HuH-7.5 (cell line): ENCODE measurements at regions not wholly inside any gene's neighbourhood (a gene's known extent, or its start where the extent isn't known, plus 50 kb on each side); places are given as distances from the start of the nearest gene placed in this dataset.
"Not testable (repeated sequence)": the region's sequence is repeated elsewhere in the genome, so short reads cannot be mapped to it uniquely, and the experiment has no call there.

Experiments
- DNase-seq: peaks from one replicate; pipeline ENCODE4 v3.0.0; 2011; ENCODE audit warnings: low spot score

GRCh38 chr10:131363416-131363815 is 51.9 kb upstream of the TCERG1L start:
- no peak for DNase-seq

GRCh38 chr10:131371571-131371970 is 60.0 kb upstream of the TCERG1L start:
- no peak for DNase-seq

GRCh38 chr10:131381576-131381975 is 70.1 kb upstream of the TCERG1L start:
- no peak for DNase-seq

- DNase-seq: not testable (repeated sequence)
These were observed 73.8 kb upstream of the TCERG1L start for GRCh38 chr10:131385161-131385872.

GRCh38 chr10:131387018-131387529 is 75.6 kb upstream of the TCERG1L start:
- no peak for DNase-seq

GRCh38 chr10:131391936-131392335 is 80.4 kb upstream of the TCERG1L start:
- no peak for DNase-seq

- no peak for DNase-seq
These were observed 84.9 kb upstream of the TCERG1L start for GRCh38 chr10:131396121-131397050.

GRCh38 chr10:131398166-131398565 is 86.6 kb upstream of the TCERG1L start:
- no peak for DNase-seq

- DNase-seq: no peak
These were observed 88.5 kb upstream of the TCERG1L start for GRCh38 chr10:131399981-131400380.

- no peak for DNase-seq
These were observed 89.0 kb upstream of the TCERG1L start for GRCh38 chr10:131400513-131400912.

GRCh38 chr10:131402771-131403650 is 91.5 kb upstream of the TCERG1L start:
- no peak for DNase-seq

- no peak for DNase-seq
These were observed 92.4 kb upstream of the TCERG1L start for GRCh38 chr10:131403936-131404335.

- no peak for DNase-seq
These were observed 93.4 kb upstream of the TCERG1L start for GRCh38 chr10:131404886-131405285.

- no peak for DNase-seq
These were observed 95.3 kb upstream of the TCERG1L start for GRCh38 chr10:131406676-131407392.

- DNase-seq: no peak
These were observed 107.2 kb upstream of the TCERG1L start for GRCh38 chr10:131418681-131419080.

GRCh38 chr10:131419797-131420196 is 108.3 kb upstream of the TCERG1L start:
- DNase-seq: no peak

GRCh38 chr10:131420867-131421266 is 109.3 kb upstream of the TCERG1L start:
- no peak for DNase-seq

- no peak for DNase-seq
These were observed 109.9 kb upstream of the TCERG1L start for GRCh38 chr10:131421381-131421780.

GRCh38 chr10:131422731-131423130 is 111.2 kb upstream of the TCERG1L start:
- DNase-seq: no peak

- DNase-seq: no peak
These were observed 112.5 kb upstream of the TCERG1L start for GRCh38 chr10:131424053-131424452.

GRCh38 chr10:131424836-131425491 is 113.4 kb upstream of the TCERG1L start:
- no peak for DNase-seq
